Fibroblast of skin of scalp (primary cell): ENCODE measurements at regions not wholly inside any gene's neighbourhood (a gene's known extent, or its start where the extent isn't known, plus 50 kb on each side); places are given as distances from the start of the nearest gene placed in this dataset.

Source experiments
- DNase-seq: peaks from one replicate; pipeline ENCODE4 v3.0.0-alpha.2; 2013

DNA sequence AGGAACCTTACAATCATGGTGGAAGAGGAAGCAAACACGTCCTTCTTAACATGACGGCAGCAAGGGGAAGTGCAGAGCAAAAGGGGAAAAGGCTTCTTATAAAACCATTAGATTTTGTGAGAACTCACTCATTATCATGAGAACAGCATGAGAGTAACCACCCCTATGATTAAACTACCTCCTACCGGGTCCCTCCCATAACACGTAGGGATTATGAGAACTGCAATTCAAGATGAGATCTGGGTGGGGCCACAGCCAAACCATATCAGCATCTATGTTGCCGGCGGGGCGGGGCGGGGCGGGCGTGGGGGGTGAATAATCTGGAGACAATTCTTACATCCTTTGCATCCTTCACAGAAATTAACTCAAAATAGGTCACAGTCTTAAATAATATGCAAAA lies 58.8 kb upstream of the GFPT2 start:
- DNase-seq = no peak

DNA sequence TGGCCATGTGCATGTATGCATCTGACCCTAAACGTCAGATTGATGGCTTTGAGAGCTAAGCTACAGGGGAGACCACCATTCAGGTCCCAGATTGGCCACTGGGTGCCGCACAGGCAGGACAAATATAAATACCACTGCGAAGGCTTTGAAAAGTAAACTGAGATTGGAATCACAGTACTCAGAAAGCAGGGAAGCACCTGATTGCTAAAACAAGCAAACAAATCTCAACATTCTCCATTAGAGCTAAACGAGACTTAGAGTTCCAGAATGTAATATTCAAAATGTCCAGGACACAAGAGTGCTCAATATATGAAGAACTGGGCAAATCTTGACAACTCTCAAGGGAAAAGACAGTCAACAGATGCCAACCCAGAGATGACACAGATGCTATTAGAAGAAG lies 61.0 kb upstream of the GFPT2 start:
- no peak for DNase-seq

DNA sequence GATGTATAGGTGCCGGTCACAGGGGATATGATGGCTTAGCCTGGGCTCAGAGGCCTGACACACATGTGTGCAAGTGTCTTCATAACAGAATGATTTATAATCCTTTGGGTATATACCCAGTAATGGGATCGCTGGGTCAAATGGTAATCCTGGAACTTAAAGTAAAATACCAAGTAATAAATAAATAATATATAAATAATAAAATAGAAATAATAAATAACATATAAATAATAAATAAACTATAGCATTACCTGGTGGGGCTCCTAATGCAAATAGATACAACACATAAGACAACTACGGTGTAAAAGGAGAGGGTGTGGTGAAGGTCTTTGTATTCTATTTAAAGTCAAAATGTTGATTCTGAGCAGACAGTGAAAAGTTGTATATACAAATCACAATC lies 68.5 kb upstream of the GFPT2 start:
- DNase-seq = no peak

GRCh38 chr5:180423133-180423532 lies 70.0 kb upstream of the GFPT2 start:
- DNase-seq = no peak

GRCh38 chr5:180423598-180423997 lies 70.5 kb upstream of the GFPT2 start:
- no peak for DNase-seq

GRCh38 chr5:180424094-180424493 lies 70.1 kb upstream of the CNOT6 start:
- DNase-seq = no peak

DNA sequence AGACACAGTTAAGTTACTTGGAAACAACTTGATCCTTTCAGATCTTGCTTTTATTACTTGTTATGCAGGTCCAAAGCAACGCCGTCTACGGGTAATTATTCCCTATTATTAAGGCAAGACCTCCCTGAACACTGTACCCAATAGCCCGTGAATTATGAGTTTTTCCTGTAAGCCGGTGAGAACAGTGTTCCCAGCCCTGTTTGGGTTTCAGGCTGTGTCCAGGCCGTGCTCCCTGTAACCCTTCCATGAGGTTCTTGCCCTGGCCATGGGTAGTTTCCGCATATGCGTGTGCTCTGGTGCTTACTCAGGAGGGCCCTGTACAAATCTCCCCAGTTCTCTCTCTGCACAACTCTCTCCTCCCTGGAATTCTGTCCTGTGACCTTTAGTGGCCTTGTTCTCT lies 65.6 kb upstream of the CNOT6 start:
- no peak for DNase-seq

DNA sequence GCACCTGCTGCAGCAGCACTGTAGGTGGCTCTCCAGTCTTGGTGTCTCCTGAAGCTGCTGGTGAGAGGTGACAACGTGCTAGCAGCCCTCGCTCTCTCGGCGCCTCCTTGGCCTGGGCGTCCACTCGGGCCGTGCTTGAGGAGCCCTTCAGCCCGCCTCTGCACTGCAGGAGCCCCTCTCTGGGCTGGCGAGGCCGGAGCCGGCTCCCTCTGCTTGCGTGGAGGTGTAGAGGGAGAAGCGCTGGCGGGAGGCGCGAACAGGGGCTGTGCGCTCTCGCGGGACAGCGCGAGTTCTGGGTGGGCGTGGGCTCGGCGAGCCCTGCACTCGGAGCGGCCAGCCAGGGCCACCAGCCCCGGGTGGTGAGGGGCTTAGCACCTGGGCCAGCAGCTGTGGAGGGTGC lies 62.2 kb upstream of the CNOT6 start:
- DNase-seq = no peak

DNA sequence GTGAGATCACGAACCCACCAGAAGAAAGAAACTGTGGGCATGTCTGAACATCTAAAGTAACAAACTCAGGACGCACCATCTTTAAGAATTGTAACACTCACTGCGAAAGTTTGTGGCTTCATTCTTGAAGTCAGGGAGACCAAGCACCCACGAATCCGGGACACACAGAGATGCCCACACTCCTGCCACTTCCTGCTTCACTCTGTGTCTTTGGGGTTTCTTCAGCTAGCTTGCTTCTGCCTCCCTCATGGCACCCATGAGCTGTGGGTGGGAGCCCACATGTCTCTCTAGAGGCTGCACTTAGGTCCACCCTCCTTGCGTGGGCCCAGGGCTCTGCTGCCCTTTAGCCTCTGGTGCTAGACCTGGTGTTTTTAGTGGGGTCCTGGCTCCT lies 61.2 kb upstream of the CNOT6 start:
- DNase-seq = no peak

DNA sequence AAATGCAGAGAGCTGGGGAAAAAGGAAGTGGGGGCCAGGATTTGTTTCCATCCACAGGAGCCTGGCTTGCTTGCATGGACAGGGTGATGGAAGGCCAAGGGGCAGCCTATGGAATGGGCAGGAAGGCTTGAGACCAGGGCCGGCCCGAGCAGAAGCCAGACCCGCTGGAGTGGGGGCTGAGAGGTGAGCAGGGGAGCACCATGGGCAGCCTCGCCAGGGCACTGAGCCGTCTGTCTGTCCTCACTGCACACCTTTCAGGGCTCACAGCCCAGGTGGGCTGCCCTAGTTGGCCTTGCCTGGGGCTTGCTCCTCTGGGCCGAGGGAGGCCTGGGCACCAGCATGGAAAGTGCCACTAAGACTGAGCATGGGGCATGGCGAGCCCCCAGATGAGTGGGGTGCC lies 58.6 kb upstream of the CNOT6 start:
- no peak for DNase-seq

- DNase-seq = no peak
These were observed 57.9 kb upstream of the CNOT6 start for GRCh38 chr5:180436275-180436674.

DNA sequence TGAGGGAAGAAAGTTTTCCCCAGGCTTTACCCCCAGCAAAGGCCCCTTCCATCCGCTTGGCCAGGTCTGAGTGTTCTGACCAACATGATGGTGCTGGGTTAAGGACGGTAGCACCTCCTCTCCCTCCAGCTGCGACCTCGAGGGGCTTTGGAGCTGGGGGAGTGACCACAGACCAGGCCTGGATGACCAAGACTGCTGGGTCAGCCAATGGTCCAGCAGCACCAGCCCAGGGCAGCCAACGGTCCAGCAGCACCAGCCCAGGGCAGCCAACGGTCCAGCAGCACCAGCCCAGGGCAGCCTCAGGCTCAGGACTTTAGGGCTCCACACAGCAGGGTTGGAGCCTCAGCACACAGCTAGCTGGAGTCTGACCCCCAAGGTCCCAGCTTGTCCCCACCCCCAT lies 57.2 kb upstream of the CNOT6 start:
- no peak for DNase-seq

GRCh38 chr5:180437336-180437735 lies 56.8 kb upstream of the CNOT6 start:
- DNase-seq = no peak

DNA sequence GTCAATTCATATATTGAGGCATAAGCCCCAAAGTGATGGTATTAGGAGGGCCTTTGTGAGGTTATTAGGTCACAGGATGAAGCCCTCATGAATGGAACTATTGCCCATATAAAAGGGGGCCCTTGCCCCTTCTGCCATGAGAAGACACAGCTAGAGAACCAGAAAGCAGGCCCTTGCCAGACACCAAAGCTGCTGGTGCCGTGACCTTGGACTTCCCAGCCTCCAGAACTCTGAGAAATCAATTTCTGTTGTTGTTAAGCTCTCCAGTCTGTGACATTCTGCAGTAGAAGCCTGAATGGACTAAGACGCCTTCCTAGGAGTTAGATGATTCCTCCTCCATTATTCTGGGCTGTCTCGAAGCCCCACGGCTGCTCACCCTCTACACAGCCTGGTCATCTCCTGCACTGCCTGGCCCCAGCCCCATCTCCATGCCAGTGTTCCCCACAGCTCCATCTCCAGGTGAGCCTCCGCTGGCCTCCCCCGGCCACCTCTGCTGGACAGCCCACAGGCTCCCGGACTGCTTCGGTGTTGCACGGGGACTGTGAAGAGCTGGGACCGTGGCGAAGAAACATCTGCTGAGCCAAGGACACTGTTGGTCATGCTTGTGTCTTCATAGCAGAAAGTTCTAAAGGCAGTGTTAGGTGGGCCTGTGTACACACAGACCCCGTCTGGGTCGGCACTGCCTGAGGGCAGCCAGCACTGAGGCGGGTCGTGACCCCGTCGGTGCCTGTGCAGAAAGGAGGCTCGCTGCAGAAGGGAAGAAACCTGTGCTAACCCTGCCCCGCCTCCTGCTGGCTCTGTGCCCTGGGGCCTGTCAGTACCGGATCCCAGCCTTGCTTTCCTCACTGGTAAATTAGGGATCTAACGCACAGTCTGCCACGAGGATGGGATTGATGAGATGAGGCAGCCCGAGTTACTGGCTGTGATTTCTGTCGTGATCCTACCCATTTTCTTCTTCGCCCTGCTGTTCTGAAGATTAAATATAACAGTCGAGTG lies 55.1 kb upstream of the CNOT6 start:
- DNase-seq = no peak

- no peak for DNase-seq
These were observed 54.0 kb upstream of the CNOT6 start for GRCh38 chr5:180439911-180440769.

- peak; percentile 6 for DNase-seq
These were observed 52.6 kb upstream of the CNOT6 start for GRCh38 chr5:180441564-180442051.
